A673 (cell line): ENCODE measurements at regions not wholly inside any gene's neighbourhood (a gene's known extent, or its start where the extent isn't known, plus 50 kb on each side); places are given as distances from the start of the nearest gene placed in this dataset.

Experiments
- BruUV-seq: library from RNA; stranded (reverse); fragments of 400-500 nt; replicated peaks from 2 replicates; lab custom pipeline; 2021; lab: Mats Ljungman, UMichigan
- CTCF ChIA-PET: fragments of 300-600 bp; sonication (Branson Sonifier 250); formaldehyde crosslinking; loops from one replicate; lab custom pipeline; 2022; ENCODE audit warnings: antibody characterized with exemption; lab: Charles Lee
- POLR2A ChIA-PET: fragments of 300-600 bp; sonication (Branson Sonifier 250); formaldehyde crosslinking; loops from one replicate; lab custom pipeline; 2022; ENCODE audit warnings: antibody characterized with exemption; ENCODE audit not compliant: low non-redundant PET; lab: Charles Lee
- DNase-seq: peaks from one replicate; pipeline ENCODE4 v3.0.0-alpha.2; 2015; ENCODE audit warnings: low spot score
- H3K27ac ChIP-seq: fragments of 200-600 bp; sonication (generic); 2 replicates; pipeline ENCODE4 v1.5.1; 2016; ENCODE audit warnings: mixed run types, low read depth, mild to moderate bottlenecking, mixed read lengths, antibody characterized with exemption, low read length; ENCODE audit not compliant: poor library complexity, severe bottlenecking
- H3K27me3 ChIP-seq: fragments of 200-600 bp; sonication (generic); replicated peaks from 2 replicates; pipeline ENCODE4 v1.6.1; 2017; ENCODE audit warnings: mixed run types, low read depth, mild to moderate bottlenecking, mixed read lengths, antibody characterized with exemption, low read length; ENCODE audit not compliant: insufficient read depth, poor library complexity
- H3K36me3 ChIP-seq: fragments of 200-600 bp; sonication (generic); 2 replicates; pipeline ENCODE4 v1.6.1; 2016; ENCODE audit warnings: mixed run types, mild to moderate bottlenecking, mixed read lengths, antibody characterized with exemption, low read length; ENCODE audit not compliant: insufficient read depth, poor library complexity, severe bottlenecking
- H3K4me1 ChIP-seq: fragments of 200-600 bp; sonication (generic); 2 replicates; pipeline ENCODE4 v1.6.1; 2017; ENCODE audit warnings: mixed run types, mild to moderate bottlenecking, mixed read lengths, antibody characterized with exemption, low read length; ENCODE audit not compliant: insufficient read depth, poor library complexity, severe bottlenecking
- H3K4me3 ChIP-seq: fragments of 200-600 bp; sonication (generic); 2 replicates; pipeline ENCODE4 v1.5.1; 2016; ENCODE audit warnings: low read depth, mixed run types, mild to moderate bottlenecking, mixed read lengths, low read length; ENCODE audit not compliant: poor library complexity, severe bottlenecking
- H3K9me3 ChIP-seq: fragments of 200-600 bp; sonication (generic); 2 replicates; pipeline ENCODE4 v1.6.1; 2016; ENCODE audit warnings: mixed run types, low read depth, mild to moderate bottlenecking, mixed read lengths, antibody characterized with exemption, low read length; ENCODE audit not compliant: poor library complexity, severe bottlenecking
- CTCF ChIP-seq: fragments of 300-800, 200-600 bp; sonication (generic); conservative IDR thresholded peaks from 2 replicates; pipeline ENCODE4 v1.5.1; 2017; ENCODE audit warnings: low read depth, mild to moderate bottlenecking, antibody characterized with exemption, low read length, moderate library complexity, mixed read lengths
- EZH2 ChIP-seq: fragments of 200-600 bp; sonication (generic); IDR thresholded peaks from 2 replicates; pipeline ENCODE4 v1.6.1; 2017; ENCODE audit warnings: borderline replicate concordance, low read depth, mild to moderate bottlenecking, mixed read lengths, antibody characterized with exemption, low read length; ENCODE audit not compliant: poor library complexity, severe bottlenecking
- intact Hi-C: fragments of 100-400 bp; cut with micrococcal nuclease; formaldehyde crosslinking; loops from one replicate; pipeline ENCODE4 v1.10.0; 2022; ENCODE audit not compliant: unreplicated experiment

DNA sequence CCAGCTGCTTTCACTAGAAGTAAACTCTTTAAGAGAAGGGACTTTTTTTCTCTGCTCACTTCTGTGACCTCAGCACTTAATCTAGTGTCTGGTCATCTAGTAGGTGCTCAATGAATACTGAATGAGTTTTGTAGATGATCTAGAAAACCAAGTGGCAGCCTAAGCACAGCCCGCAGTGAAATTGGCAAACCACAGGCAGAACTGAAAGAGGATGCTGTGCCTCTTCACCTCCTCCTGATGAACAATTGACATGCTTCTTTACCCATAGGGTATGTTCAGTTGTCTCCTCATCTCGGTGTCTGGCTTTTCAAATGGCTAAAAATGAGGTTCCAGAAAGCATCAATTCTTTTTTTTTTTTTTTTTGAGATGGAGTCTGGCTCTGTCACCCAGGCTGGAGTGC, 399.5 kb downstream of the RMST start:
- DNase-seq = no peak
- POLR2A ChIA-PET = no interaction called here
- no TSS peak for BruUV-seq

DNA sequence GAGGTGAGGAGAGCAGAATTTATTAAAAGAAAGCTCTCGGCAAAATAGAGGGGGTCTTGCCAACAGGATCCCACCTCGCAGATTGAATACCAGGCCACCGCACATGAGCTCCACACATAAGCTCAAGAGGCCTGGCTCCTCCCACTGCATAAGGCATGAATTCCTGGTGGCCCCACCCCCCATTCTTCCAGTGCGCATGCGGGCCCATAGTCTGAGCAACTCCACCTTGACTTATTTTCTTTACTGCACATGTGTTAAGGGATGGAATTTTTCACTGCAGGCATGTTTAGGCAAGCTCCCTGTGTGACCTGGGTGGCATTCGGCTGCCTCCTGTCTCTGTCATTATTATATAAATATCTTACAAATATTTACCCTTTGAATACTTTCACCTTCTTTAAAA, 412.5 kb downstream of the RMST start:
- Histone ChIP-seq H3K27ac (no peak overlapping the region), H3K4me1 (no peaks in the 10 kb centered on the region), H3K4me3 (no peak overlapping the region), H3K27me3 (no peaks in the 10 kb centered on the region), H3K9me3 (no peaks in the 10 kb centered on the region), H3K36me3 (no peaks in the 10 kb centered on the region)
- no peak for TF ChIP-seq CTCF
- no peak for TF ChIP-seq EZH2
- POLR2A ChIA-PET = no interaction called here
- intact Hi-C loops = no loop called here
- no TSS peak for BruUV-seq
- no peak for DNase-seq
- CTCF ChIA-PET = no interaction called here

More for the DNA sequence above, 399.5 kb downstream of the RMST start:
- Histone ChIP-seq H3K9me3 (no peaks in the 10 kb centered on the region), H3K27me3 (peaks cover 25% of the 10 kb centered on the region), H3K36me3 (no peaks in the 10 kb centered on the region), H3K27ac (no peak overlapping the region), H3K4me1 (no peaks in the 10 kb centered on the region), H3K4me3 (no peak overlapping the region)
- TF ChIP-seq EZH2 = no peak
- TF ChIP-seq CTCF = no peak
- CTCF ChIA-PET = no interaction called here
- intact Hi-C loops = no loop called here

GRCh38 chr12:97876780-97877179, 414.2 kb downstream of the RMST start:
- ChIA-PET POLR2A (no interaction called here), CTCF (no interaction called here)
- Histone ChIP-seq H3K36me3 (no peaks in the 10 kb centered on the region), H3K4me3 (no peak overlapping the region), H3K27ac (no peak overlapping the region), H3K9me3 (no peaks in the 10 kb centered on the region), H3K4me1 (no peaks in the 10 kb centered on the region), H3K27me3 (no peaks in the 10 kb centered on the region)
- no TSS peak for BruUV-seq
- intact Hi-C loops = no loop called here
- DNase-seq = no peak
- TF ChIP-seq CTCF (no peak), EZH2 (no peak)
